Choroid plexus epithelial cell (primary cell): ENCODE measurements at regions not wholly inside any gene's neighbourhood (a gene's known extent, or its start where the extent isn't known, plus 50 kb on each side); places are given as distances from the start of the nearest gene placed in this dataset.

Experiments
- DNase-seq: peaks from one replicate; pipeline ENCODE4 v3.0.0-alpha.2; 2010; ENCODE audit warnings: low read depth
- H3K4me3 ChIP-seq: 2 replicates; pipeline ENCODE4 v1.5.1; 2011; ENCODE audit warnings: low read depth, mild to moderate bottlenecking, control low read depth, low read length, moderate library complexity
- CTCF ChIP-seq: conservative IDR thresholded peaks from 2 replicates; pipeline ENCODE4 v1.5.1; 2011; ENCODE audit warnings: low read depth, mild to moderate bottlenecking, control low read depth, inconsistent platforms, low read length, moderate library complexity

- DNase-seq: no peak
- H3K4me3 ChIP-seq: no peak overlapping the region
- TF ChIP-seq CTCF: no peak
Measured at GRCh38 chr3:30155755-30156154, 450.6 kb upstream of the TGFBR2 start.

- DNase-seq: peak; percentile 44
- TF ChIP-seq CTCF: no peak
- H3K4me3 ChIP-seq: no peak overlapping the region
Measured at GRCh38 chr3:30156586-30157498, 449.6 kb upstream of the TGFBR2 start.

- DNase-seq: peak; percentile 91
- no peak for TF ChIP-seq CTCF
- no peak overlapping the region for H3K4me3 ChIP-seq
Measured at GRCh38 chr3:30161375-30161774, 445.0 kb upstream of the TGFBR2 start.

GRCh38 chr3:30162579-30162978 is 443.8 kb upstream of the TGFBR2 start:
- no peak for TF ChIP-seq CTCF
- no peak overlapping the region for H3K4me3 ChIP-seq
- peak; percentile 63 for DNase-seq

GRCh38 chr3:30166535-30166934 is 439.9 kb upstream of the TGFBR2 start:
- no peak for TF ChIP-seq CTCF
- H3K4me3 ChIP-seq: no peak overlapping the region
- DNase-seq: no peak

GRCh38 chr3:30167541-30168011 is 438.8 kb upstream of the TGFBR2 start:
- no peak overlapping the region for H3K4me3 ChIP-seq
- DNase-seq: no peak
- no peak for TF ChIP-seq CTCF

- DNase-seq: no peak
- no peak overlapping the region for H3K4me3 ChIP-seq
- no peak for TF ChIP-seq CTCF
Measured at GRCh38 chr3:30169487-30169886, 436.9 kb upstream of the TGFBR2 start.
